HL-60/S4 treated with phorbol 12-myristate 13-acetate at 8.2 ng/mL for 4 days and 3 days (cell line): ENCODE measurements at regions not wholly inside any gene's neighbourhood (a gene's known extent, or its start where the extent isn't known, plus 50 kb on each side); places are given as distances from the start of the nearest gene placed in this dataset.

ENCODE experiments used
- in situ Hi-C: fragments of 300-500 bp; cut with MboI; formaldehyde crosslinking; loops from 2 replicates; pipeline ENCODE4 v1.15.0; 2022; ENCODE audit warnings: low sequenced_read_pairs

- in situ Hi-C loops, result no loop called here
Observed at GRCh38 chr22:22798232-22798616, 89.4 kb upstream of the IGLL5 start.

DNA sequence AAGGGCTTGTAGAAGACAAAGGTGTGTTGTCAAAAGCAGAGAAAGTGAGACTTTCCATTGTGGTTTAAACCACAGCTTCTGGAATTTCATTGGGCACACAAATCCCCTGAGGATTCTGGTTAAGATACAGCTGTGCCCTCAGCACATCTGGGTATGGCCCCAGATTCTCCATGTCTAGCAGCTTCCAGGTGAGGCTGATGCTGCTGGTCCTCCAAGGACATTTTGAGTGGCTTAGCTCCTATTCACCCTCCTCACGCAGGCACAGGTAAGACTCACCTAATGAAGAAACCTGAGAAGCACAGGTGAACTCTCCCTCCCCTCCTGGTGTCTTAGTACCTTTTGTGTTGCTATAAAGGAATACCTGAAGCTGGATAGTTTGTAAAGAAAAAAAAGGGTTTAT lies 88.9 kb upstream of the IGLL5 start:
- in situ Hi-C loops, result no loop called here

GRCh38 chr22:22799561-22799960 lies 88.1 kb upstream of the IGLL5 start:
- in situ Hi-C loops, result no loop called here

DNA sequence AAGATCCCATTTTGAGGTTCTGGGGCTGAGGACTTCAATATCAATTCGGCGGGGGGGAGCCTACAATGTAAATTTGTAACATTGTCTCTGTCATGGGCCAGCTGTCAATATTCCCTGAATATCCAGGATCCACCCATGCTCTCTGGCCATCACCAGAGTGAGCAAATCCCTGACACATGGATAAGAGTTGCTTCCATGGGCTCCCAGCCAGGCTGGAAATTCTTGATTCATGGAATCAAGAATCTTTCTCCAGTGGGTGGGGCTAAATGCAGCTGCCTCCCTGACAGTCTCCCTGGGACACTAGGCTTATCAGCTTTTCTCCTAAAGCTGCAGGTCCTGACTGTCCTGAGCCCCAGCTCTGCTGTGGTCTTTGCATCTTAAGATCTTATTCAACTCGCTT lies 86.9 kb upstream of the IGLL5 start:
- in situ Hi-C loops, result loop anchor here (25.0 kb wide), 1 partner anchor 337 kb away; the partner anchor contains the start of genes RAB36 and RSPH14

- in situ Hi-C loops, result loop anchor here (25.0 kb wide), 1 partner anchor 335 kb away; the partner anchor contains the start of genes RAB36 and RSPH14
Observed at GRCh38 chr22:22802339-22802970, 85.2 kb upstream of the IGLL5 start.

DNA sequence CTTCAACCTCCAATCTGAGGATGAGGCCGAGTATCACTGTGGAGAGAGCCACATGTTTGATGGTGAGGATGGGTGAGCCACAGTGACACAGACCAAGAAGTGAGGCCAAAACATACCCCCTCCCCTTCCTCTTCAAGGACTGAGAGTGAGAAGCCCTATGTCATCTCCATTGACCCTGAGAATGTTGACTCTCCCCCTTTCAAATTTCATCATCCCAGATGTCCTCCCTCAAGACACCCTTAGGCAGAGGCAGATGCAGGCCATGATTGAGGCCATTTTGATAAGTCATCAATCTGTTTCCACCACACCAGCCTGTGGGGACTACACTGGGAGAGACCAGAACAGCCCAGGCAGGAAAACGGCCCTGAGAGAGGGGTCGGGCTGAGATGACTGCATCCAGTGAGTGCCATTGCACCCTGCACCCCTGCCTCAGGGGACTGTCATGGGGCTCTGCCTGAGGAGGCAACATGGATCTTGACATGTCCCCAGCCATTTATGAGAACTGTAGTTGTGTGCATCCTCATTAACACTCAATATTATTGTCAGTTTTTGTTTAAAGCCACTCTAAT lies 84.2 kb upstream of the IGLL5 start:
- in situ Hi-C loops, result loop anchor here (25.0 kb wide), 1 partner anchor 334 kb away; the partner anchor contains the start of genes RAB36 and RSPH14

DNA sequence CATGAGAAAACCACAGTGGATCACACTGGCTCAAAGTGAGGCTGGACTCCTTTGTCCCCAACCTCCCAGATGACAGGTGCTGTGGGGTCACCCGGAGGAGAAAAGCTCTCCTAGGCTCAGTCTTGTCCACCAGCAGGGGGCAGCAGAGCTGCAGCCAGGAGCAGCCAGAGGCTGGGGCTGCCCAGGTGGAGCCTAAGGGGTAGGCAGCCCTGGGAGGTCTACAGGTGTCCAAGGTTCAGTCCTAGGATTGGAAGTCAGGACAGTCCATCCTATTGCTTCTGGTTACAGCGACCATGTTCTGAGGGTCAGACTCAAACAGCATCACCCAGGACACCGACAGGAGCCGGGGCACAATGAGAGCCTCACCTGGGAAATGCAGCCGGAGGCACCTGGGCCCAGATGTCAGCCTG lies 77.6 kb upstream of the IGLL5 start:
- in situ Hi-C loops, result loop anchor here (25.0 kb wide), 1 partner anchor 327 kb away; the partner anchor contains the start of genes RAB36 and RSPH14

DNA sequence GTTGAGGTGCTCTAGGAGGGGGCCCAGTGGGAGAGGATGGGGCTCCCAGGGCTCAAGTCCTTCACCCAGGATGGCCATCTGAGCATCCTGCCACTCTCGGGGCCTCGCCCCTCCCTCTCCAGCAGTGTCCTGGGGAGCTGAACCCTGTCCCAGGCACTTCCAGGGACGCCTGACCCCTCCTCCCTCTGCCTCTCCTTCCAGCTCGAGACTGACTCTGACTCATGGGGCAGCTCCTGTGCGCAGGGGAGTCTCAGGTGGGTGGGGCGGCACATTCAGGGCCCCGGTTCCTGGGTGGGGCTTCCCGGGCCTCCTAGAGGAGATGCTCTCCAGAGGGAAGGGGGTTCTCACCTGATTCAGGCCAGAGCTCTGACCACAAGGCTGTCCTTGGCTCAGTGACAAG lies 77.1 kb upstream of the IGLL5 start:
- in situ Hi-C loops, result loop anchor here (25.0 kb wide), 1 partner anchor 327 kb away; the partner anchor contains the start of genes RAB36 and RSPH14

GRCh38 chr22:22811016-22812009 lies 76.3 kb upstream of the IGLL5 start:
- in situ Hi-C loops, result loop anchor here (25.0 kb wide), 1 partner anchor 326 kb away; the partner anchor contains the start of genes RAB36 and RSPH14

DNA sequence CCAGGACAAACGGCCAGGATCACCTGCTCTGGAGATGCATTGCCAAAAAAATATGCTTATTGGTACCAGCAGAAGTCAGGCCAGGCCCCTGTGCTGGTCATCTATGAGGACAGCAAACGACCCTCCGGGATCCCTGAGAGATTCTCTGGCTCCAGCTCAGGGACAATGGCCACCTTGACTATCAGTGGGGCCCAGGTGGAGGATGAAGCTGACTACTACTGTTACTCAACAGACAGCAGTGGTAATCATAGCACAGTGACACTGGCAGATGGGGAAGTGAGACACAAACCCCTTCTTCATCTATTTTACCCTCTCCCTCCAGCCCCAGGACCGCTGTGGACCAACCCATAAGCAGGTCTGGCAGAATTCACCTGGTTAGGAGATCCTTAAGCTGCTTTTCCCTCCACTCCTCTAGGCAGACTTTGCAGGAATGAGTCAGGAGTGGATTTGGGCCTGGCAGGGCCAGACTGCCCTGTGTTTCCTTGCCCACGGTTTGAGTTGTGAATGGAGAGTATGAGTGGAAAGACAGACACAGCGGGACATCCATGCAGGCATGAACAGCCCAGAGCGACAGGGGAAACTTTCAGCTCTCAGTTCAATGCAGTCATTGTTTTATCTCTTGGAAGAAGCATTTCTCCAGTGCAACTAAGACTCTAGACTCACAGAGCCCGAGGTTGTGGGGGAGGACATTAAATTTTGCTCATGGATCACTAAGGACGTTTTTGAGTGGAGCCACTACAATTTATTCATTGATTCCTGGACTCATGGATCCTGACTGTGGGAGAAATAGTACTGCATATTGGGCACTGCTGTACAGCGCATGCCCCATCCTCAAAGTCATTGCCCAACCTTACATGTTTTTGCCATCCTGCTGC lies 75.3 kb upstream of the IGLL5 start:
- in situ Hi-C loops, result loop anchor here (25.0 kb wide), 1 partner anchor 325 kb away; the partner anchor contains the start of genes RAB36 and RSPH14

DNA sequence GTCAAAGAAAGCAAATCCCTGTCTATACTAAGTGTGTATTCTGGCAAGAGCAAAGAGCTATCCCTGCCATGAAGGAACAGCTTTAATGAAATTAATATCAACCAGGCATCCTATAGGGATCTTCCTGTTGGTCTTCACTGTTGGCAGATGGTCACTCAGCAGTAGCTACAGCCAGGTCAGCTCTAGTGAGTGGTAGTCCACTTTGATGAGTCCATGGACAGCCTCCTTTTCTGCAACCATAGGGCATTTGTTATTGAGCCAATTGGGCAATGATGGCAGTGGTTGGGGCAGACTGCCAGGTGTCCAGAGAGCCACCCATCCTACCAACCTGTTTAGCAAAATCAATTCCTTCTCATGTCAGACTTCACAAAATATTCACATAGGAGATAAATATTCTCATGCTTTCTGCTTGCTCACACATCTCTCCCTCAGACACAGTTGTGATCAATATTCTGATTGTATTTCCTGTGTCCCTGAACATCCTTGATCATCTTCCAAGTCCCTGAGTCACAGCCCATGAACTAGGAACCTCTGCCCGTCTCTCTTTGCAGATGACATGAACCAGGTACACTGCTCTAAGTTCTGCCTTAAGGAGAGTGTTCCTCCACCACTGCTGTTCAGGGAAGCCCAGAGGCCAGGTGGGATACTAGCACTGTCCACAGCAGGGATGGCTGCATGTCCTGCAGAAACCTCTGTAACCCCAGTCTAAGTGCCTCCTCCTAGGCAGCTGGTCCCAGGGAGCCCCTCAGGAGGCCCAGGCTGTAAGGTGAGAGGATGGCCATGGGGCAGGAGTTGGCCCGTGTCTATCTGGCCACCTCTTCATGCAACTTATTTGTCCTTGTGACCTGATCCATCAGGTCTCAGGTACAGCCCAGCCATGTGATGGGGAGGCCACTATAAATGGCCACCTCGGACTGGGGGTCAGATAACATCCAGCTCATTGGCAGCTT lies 74.2 kb upstream of the IGLL5 start:
- in situ Hi-C loops, result loop anchor here (25.0 kb wide), 1 partner anchor 324 kb away; the partner anchor contains the start of genes RAB36 and RSPH14

GRCh38 chr22:22814666-22815396 lies 72.8 kb upstream of the IGLL5 start:
- in situ Hi-C loops, result loop anchor here (25.0 kb wide), 1 partner anchor 322 kb away; the partner anchor contains the start of genes RAB36 and RSPH14

GRCh38 chr22:22815397-22816170 lies 72.0 kb upstream of the IGLL5 start:
- in situ Hi-C loops, result loop anchor here (25.0 kb wide), 1 partner anchor 322 kb away; the partner anchor contains the start of genes RAB36 and RSPH14

GRCh38 chr22:22816171-22816514 lies 71.5 kb upstream of the IGLL5 start:
- in situ Hi-C loops, result loop anchor here (25.0 kb wide), 1 partner anchor 321 kb away; the partner anchor contains the start of genes RAB36 and RSPH14

GRCh38 chr22:22816766-22817410 lies 70.7 kb upstream of the IGLL5 start:
- in situ Hi-C loops, result loop anchor here (25.0 kb wide), 1 partner anchor 320 kb away; the partner anchor contains the start of genes RAB36 and RSPH14

- in situ Hi-C loops, result loop anchor here (25.0 kb wide), 1 partner anchor 320 kb away; the partner anchor contains the start of genes RAB36 and RSPH14
Observed at GRCh38 chr22:22817468-22818201, 70.0 kb upstream of the IGLL5 start.
